ENCODE measurements at regions not wholly inside any gene's neighbourhood (a gene's known extent, or its start where the extent isn't known, plus 50 kb on each side); places are given as distances from the start of the nearest gene placed in this dataset.

DNA sequence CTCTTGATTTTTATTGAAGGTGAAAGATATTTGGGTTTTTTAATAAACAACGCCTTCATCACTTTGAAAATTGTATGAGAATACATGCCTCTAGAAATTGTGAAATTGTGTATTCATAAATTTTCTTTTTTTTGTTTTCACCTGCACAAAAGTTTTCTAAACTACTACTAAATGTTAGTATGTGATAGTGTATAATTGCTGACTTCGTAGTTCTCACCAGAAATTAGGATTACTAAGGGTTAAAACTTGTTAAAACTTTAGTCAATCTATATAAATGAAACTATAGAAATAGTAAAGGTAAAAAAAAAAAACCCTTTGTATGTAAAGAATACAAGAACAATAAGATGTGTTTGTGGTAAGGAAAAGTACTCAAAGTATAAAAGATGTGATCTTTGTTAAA, 496.5 kb upstream of the ATP2B1 start:
- no peak overlapping the region for H3K4me3 ChIP-seq
- no peaks in the 10 kb centered on the region for H3K4me1 ChIP-seq
- TF ChIP-seq, protein P1, sequence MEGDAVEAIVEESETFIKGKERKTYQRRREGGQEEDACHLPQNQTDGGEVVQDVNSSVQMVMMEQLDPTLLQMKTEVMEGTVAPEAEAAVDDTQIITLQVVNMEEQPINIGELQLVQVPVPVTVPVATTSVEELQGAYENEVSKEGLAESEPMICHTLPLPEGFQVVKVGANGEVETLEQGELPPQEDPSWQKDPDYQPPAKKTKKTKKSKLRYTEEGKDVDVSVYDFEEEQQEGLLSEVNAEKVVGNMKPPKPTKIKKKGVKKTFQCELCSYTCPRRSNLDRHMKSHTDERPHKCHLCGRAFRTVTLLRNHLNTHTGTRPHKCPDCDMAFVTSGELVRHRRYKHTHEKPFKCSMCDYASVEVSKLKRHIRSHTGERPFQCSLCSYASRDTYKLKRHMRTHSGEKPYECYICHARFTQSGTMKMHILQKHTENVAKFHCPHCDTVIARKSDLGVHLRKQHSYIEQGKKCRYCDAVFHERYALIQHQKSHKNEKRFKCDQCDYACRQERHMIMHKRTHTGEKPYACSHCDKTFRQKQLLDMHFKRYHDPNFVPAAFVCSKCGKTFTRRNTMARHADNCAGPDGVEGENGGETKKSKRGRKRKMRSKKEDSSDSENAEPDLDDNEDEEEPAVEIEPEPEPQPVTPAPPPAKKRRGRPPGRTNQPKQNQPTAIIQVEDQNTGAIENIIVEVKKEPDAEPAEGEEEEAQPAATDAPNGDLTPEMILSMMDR (IDR thresholded peaks at IDR 0.05): no peak
- TF ChIP-seq POLR2AphosphoS5 (IDR thresholded peaks at IDR 0.05; ENCODE audit: insufficient read depth in 1 of 2, low read depth in 1 of 2): no peak
- DNase-seq (ENCODE audit: extremely low spot score in 2 of 2): no peak
- intact Hi-C loops (cut with DNase I): no loop called here
- no peaks in the 10 kb centered on the region for H3K36me3 ChIP-seq
- no peak overlapping the region for H3K27ac ChIP-seq
- H3K9me3 ChIP-seq: no peaks in the 10 kb centered on the region
- no peaks in the 10 kb centered on the region for H3K27me3 ChIP-seq

DNA sequence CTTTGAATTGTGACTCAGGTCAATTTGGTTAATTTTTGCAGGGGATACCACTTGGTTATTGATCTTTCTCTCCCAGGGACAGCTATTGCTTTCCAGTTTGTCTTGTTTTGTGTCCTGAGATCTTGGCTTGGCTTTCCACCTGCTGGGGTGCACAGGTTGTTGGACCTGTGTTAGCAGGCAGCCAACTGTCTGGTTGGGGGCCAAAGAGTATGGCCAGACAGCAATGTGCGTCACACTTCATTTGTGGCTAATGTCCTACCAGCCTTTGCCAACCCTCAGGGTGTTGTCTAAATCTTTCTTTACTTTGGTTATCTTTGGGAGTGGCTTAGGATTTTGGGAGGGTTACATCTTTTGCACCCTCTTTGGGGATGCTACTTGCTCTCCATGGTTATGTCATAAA, 494.9 kb upstream of the ATP2B1 start:
- DNase-seq (ENCODE audit: extremely low spot score in 2 of 2): no peak
- no peaks in the 10 kb centered on the region for H3K36me3 ChIP-seq
- no peak overlapping the region for H3K27ac ChIP-seq
- TF ChIP-seq POLR2A (IDR thresholded peaks at IDR 0.05) (no peak), POLR2AphosphoS5 (IDR thresholded peaks at IDR 0.05; ENCODE audit: insufficient read depth in 1 of 2, low read depth in 1 of 2) (no peak)
- TF ChIP-seq, protein P1 (IDR thresholded peaks at IDR 0.05): no peak
- intact Hi-C loops (cut with DNase I): no loop called here
- H3K27me3 ChIP-seq: no peaks in the 10 kb centered on the region
- no peaks in the 10 kb centered on the region for H3K9me3 ChIP-seq
- no peak overlapping the region for H3K4me3 ChIP-seq
- no peaks in the 10 kb centered on the region for H3K4me1 ChIP-seq

DNA sequence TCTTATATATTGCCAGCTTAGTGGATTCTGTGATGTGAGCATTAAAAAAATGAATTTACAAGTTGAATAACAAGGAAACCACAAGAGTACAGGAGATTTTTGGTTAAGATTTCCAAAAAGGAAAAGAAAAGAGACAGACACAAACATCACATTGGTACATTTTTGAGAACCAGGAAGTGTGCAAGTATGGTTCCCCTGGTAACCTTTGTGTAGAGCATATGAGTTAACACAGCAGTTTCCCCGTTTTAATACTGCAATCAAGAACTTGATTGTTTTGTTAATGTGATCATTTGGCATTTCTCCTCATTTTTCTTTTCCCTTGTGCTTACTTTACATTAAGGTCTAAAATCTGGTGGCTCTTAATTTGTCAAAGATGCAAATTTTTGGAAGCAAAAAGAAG, 490.4 kb upstream of the ATP2B1 start:
- Histone ChIP-seq H3K27ac (no peak overlapping the region), H3K4me3 (no peak overlapping the region), H3K9me3 (no peaks in the 10 kb centered on the region), H3K36me3 (no peaks in the 10 kb centered on the region), H3K4me1 (no peaks in the 10 kb centered on the region), H3K27me3 (no peaks in the 10 kb centered on the region)
- intact Hi-C loops (cut with DNase I): no loop called here
- no peak for DNase-seq (ENCODE audit: extremely low spot score in 2 of 2)
- TF ChIP-seq POLR2A (IDR thresholded peaks at IDR 0.05) (no peak), POLR2AphosphoS5 (IDR thresholded peaks at IDR 0.05; ENCODE audit: insufficient read depth in 1 of 2, low read depth in 1 of 2) (no peak)
- TF ChIP-seq, protein P1 (IDR thresholded peaks at IDR 0.05): no peak

DNA sequence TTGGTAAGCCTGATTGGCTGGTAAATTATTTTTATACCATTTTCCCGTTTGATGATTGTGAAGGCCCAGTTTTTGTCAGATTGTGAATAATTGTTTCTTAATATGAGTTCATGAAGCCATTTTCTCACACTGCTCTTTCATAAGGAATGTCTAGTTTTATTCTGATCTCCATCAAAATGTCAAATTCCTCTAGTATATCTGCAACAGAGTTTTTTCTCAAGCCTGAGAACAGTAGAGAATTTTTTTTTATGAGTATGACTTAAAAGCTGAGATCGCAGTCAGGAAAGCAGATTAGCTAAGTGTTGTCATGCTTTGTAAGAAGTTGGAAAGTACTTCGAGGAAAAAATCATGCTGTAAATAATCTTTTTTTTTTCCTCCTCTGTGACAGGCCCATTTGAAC, 484.9 kb upstream of the ATP2B1 start:
- Histone ChIP-seq H3K4me1 (no peaks in the 10 kb centered on the region), H3K4me3 (no peak overlapping the region), H3K27ac (no peak overlapping the region), H3K36me3 (no peaks in the 10 kb centered on the region), H3K27me3 (no peaks in the 10 kb centered on the region), H3K9me3 (no peaks in the 10 kb centered on the region)
- DNase-seq (ENCODE audit: extremely low spot score in 2 of 2): no peak
- TF ChIP-seq POLR2AphosphoS5 (IDR thresholded peaks at IDR 0.05; ENCODE audit: insufficient read depth in 1 of 2, low read depth in 1 of 2) (no peak), POLR2A (IDR thresholded peaks at IDR 0.05) (no peak)
- TF ChIP-seq, protein P1 (IDR thresholded peaks at IDR 0.05): no peak
- intact Hi-C loops (cut with DNase I): no loop called here

DNA sequence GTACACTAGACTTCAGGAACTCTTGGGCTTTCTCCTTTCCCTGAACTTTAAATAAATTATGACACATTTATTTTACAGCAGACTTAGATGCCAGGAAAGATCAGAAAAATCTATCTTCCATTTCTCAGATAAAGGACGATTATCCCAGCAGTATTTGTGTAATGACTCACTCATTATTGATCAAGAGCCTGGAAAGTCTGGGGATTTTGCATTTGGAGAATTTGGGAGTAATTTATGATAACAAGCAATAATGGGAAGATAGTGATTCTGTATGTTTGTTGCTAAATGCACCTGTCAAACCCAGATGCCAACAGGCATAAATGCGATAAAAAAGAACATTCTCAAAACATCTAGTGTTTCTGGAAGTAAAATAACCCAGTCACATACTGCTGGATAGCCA, 480.2 kb upstream of the ATP2B1 start:
- intact Hi-C loops (cut with DNase I): no loop called here
- no peak for DNase-seq (ENCODE audit: extremely low spot score in 2 of 2)
- no peak overlapping the region for H3K27ac ChIP-seq
- no peaks in the 10 kb centered on the region for H3K36me3 ChIP-seq
- no peaks in the 10 kb centered on the region for H3K27me3 ChIP-seq
- no peak overlapping the region for H3K4me3 ChIP-seq
- no peak for TF ChIP-seq POLR2A (IDR thresholded peaks at IDR 0.05)
- no peak for TF ChIP-seq POLR2AphosphoS5 (IDR thresholded peaks at IDR 0.05; ENCODE audit: insufficient read depth in 1 of 2, low read depth in 1 of 2)
- TF ChIP-seq, protein P1 (IDR thresholded peaks at IDR 0.05): no peak
- H3K4me1 ChIP-seq: no peaks in the 10 kb centered on the region
- H3K9me3 ChIP-seq: no peaks in the 10 kb centered on the region

Measured in vagina (tissue), 2 donors.